H1 (cell line): ENCODE measurements at regions not wholly inside any gene's neighbourhood (a gene's known extent, or its start where the extent isn't known, plus 50 kb on each side); places are given as distances from the start of the nearest gene placed in this dataset.

ENCODE experiments used
- CTCF ChIA-PET: fragments of 300-600 bp; sonication (Branson Sonifier 250); formaldehyde crosslinking; loops from one replicate; lab custom pipeline; 2021; ENCODE audit not compliant: partially characterized antibody; lab: Charles Lee
- POLR2A ChIA-PET: fragments of 300-600 bp; sonication (Branson Sonifier 250); formaldehyde crosslinking; loops from one replicate; lab custom pipeline; 2021; ENCODE audit warnings: inconsistent platforms; ENCODE audit not compliant: partially characterized antibody; lab: Charles Lee
- DNase-seq, 2 experiments: peaks; one replicate each; pipeline versions ENCODE4 v3.0.0 to v3.0.0-alpha.2; 2010 to 2022; ENCODE audit warnings: low spot score in 2 of 2, low read depth in 1 of 2, mixed read lengths in 1 of 2
- FAIRE-seq: peaks from 2 replicates; lab custom pipeline; 2011; peaks lifted over from hg19 to GRCh38; lab: Jason Lieb, UNC
- H2AFZ ChIP-seq: 2 replicates; pipeline ENCODE4 v1.8.1; 2012; ENCODE audit warnings: low read length, inconsistent platforms
- H2AK5ac ChIP-seq: 2 replicates; pipeline ENCODE4 v1.6.1; 2013; ENCODE audit warnings: low read depth, low read length
- H2BK120ac ChIP-seq: replicated peaks from 2 replicates; pipeline ENCODE3; 2013; ENCODE audit warnings: low read depth, low read length, inconsistent platforms
- H2BK12ac ChIP-seq: 2 replicates; pipeline ENCODE4 v1.6.1; 2013; ENCODE audit warnings: low read depth, low read length
- H2BK15ac ChIP-seq: 2 replicates; pipeline ENCODE4 v1.6.1; 2013; ENCODE audit warnings: low read length
- H2BK20ac ChIP-seq: 2 replicates; pipeline ENCODE4 v1.6.1; 2013; ENCODE audit warnings: low read length
- H2BK5ac ChIP-seq: 2 replicates; pipeline ENCODE4 v1.6.1; 2013; ENCODE audit warnings: low read depth, low read length
- H3K14ac ChIP-seq: 2 replicates; pipeline ENCODE4 v1.6.1; 2013; ENCODE audit warnings: inconsistent platforms; ENCODE audit not compliant: insufficient read length
- H3K18ac ChIP-seq: 2 replicates; pipeline ENCODE4 v1.6.1; 2013; ENCODE audit warnings: low read length; ENCODE audit errors: extremely low read depth
- H3K23ac ChIP-seq: 2 replicates; pipeline ENCODE4 v1.6.1; 2013; ENCODE audit warnings: inconsistent platforms; ENCODE audit not compliant: insufficient read length
- H3K23me2 ChIP-seq: 2 replicates; pipeline ENCODE4 v1.6.1; 2013; ENCODE audit warnings: low read depth, low read length
- H3K27ac ChIP-seq: 2 replicates; pipeline ENCODE4 v1.6.1; 2011; ENCODE audit warnings: low read depth, low read length, inconsistent platforms
- H3K27me3 ChIP-seq, 4 experiments: replicated peaks in 1 of 4; 1 replicate in 1 of 4; 2 replicates in 3 of 4; pipeline versions ENCODE4 v1.6.1 to v1.8.1; 2011 to 2013; ENCODE audit warnings: low read length in 3 of 4, mild to moderate bottlenecking in 3 of 4, inconsistent platforms in 2 of 4, mixed read lengths in 2 of 4, moderate library complexity in 1 of 4; ENCODE audit not compliant: control insufficient read depth in 3 of 4, insufficient read depth in 3 of 4; ENCODE audit errors: extremely low read depth in 1 of 4
- H3K36me3 ChIP-seq, 4 experiments: 2 replicates each; pipeline versions ENCODE4 v1.6.1 to v1.8.1; 2011 to 2013; ENCODE audit warnings: mild to moderate bottlenecking in 4 of 4, low read length in 3 of 4, moderate library complexity in 2 of 4, control low read depth in 1 of 4, inconsistent platforms in 1 of 4; ENCODE audit not compliant: insufficient read depth in 4 of 4, control insufficient read depth in 2 of 4
- H3K4ac ChIP-seq: replicated peaks from 2 replicates; pipeline ENCODE3; 2013; ENCODE audit warnings: low read length, low read depth, mixed read lengths, inconsistent platforms; ENCODE audit not compliant: insufficient read length
- H3K4me1 ChIP-seq, 4 experiments: replicated peaks in 1 of 4; 1 replicate in 1 of 4; 2 replicates in 3 of 4; pipeline versions ENCODE4 v1.6.1 to v1.8.1; 2011 to 2013; ENCODE audit warnings: low read length in 3 of 4, inconsistent platforms in 2 of 4, mixed read lengths in 1 of 4; ENCODE audit not compliant: insufficient read depth in 4 of 4, control insufficient read depth in 3 of 4
- H3K4me2 ChIP-seq, 2 experiments: 2 replicates each; pipeline versions ENCODE4 v1.6.1 to v1.8.1; 2011 to 2013; ENCODE audit warnings: low read depth in 2 of 2, low read length in 2 of 2, control low read depth in 1 of 2, inconsistent platforms in 1 of 2, mild to moderate bottlenecking in 1 of 2; ENCODE audit not compliant: insufficient read depth in 1 of 2
- H3K4me3 ChIP-seq, 4 experiments: fragments of 200-600, 300-600 bp in 1 of 4; sonication (generic), shearing (Covaris generic), sonication (Bioruptor Twin) in 1 of 4; 2 replicates each; pipeline versions ENCODE4 v1.5.1 to v1.8.1; 2011 to 2016; ENCODE audit warnings: low read length in 4 of 4, low read depth in 3 of 4, control low read depth in 2 of 4, inconsistent platforms in 2 of 4, mild to moderate bottlenecking in 2 of 4, mixed read lengths in 1 of 4, moderate library complexity in 1 of 4; ENCODE audit not compliant: insufficient read depth in 2 of 4; ENCODE audit errors: extremely low read depth in 1 of 4
- H3K56ac ChIP-seq: replicated peaks from 2 replicates; pipeline ENCODE3; 2013; ENCODE audit warnings: low read depth, mild to moderate bottlenecking, mixed read lengths, low read length, inconsistent platforms; ENCODE audit not compliant: insufficient read length
- H3K79me1 ChIP-seq: 2 replicates; pipeline ENCODE4 v1.6.1; 2013; ENCODE audit warnings: low read depth, low read length, control low read depth
- H3K79me2 ChIP-seq, 2 experiments: 2 replicates each; pipeline versions ENCODE4 v1.6.1 to v1.8.1; 2012 to 2013; ENCODE audit warnings: low read length in 2 of 2, mild to moderate bottlenecking in 2 of 2, inconsistent platforms in 1 of 2; ENCODE audit not compliant: insufficient read depth in 2 of 2, control insufficient read depth in 1 of 2
- H3K9ac ChIP-seq, 4 experiments: replicated peaks in 1 of 4; 1 replicate in 1 of 4; 2 replicates in 3 of 4; pipeline versions ENCODE4 v1.6.1 to v1.8.1; 2011 to 2013; ENCODE audit warnings: low read depth in 3 of 4, low read length in 3 of 4, control low read depth in 2 of 4, mild to moderate bottlenecking in 2 of 4, moderate library complexity in 2 of 4, inconsistent platforms in 1 of 4; ENCODE audit errors: extremely low read depth in 1 of 4
- H3K9me3 ChIP-seq, 2 experiments: 2 replicates each; pipeline versions ENCODE4 v1.6.1 to v1.8.1; 2012 to 2013; ENCODE audit warnings: mild to moderate bottlenecking in 2 of 2, moderate library complexity in 2 of 2, control low read depth in 1 of 2, inconsistent platforms in 1 of 2, low read depth in 1 of 2, low read length in 1 of 2, mixed read lengths in 1 of 2; ENCODE audit not compliant: insufficient read depth in 2 of 2
- H4K20me1 ChIP-seq, 2 experiments: replicated peaks in 1 of 2; 2 replicates each; pipeline versions ENCODE3 to v1.8.1; 2011 to 2013; ENCODE audit warnings: inconsistent platforms in 2 of 2, low read length in 2 of 2, mild to moderate bottlenecking in 1 of 2; ENCODE audit not compliant: insufficient read depth in 2 of 2, control insufficient read depth in 1 of 2
- H4K5ac ChIP-seq: 2 replicates; pipeline ENCODE4 v1.6.1; 2013; ENCODE audit warnings: low read length, low read depth, mixed read lengths, inconsistent platforms; ENCODE audit not compliant: insufficient read length
- H4K8ac ChIP-seq: 2 replicates; pipeline ENCODE4 v1.8.0; 2013; ENCODE audit warnings: mild to moderate bottlenecking, moderate library complexity, low read length, inconsistent platforms; ENCODE audit not compliant: insufficient read depth; ENCODE audit errors: extremely low read depth
- H4K91ac ChIP-seq: replicated peaks from 2 replicates; pipeline ENCODE3; 2013; ENCODE audit warnings: low read length, mixed read lengths, inconsistent platforms; ENCODE audit not compliant: insufficient read length
- BACH1 ChIP-seq: IDR thresholded peaks from 2 replicates; pipeline ENCODE4 v1.6.1; 2012; ENCODE audit warnings: low read length, improper control_type of control experiment
- CEBPB ChIP-seq: IDR thresholded peaks from 2 replicates; pipeline ENCODE4 v1.6.1; 2012; ENCODE audit warnings: low read depth, low read length
- PHF8 ChIP-seq: fragments of 200-600 bp; sonication (generic); conservative IDR thresholded peaks from 2 replicates; pipeline ENCODE4 v1.7.1; 2012; ENCODE audit warnings: low read depth, mild to moderate bottlenecking, inconsistent platforms, low read length, moderate library complexity
- SAP30 ChIP-seq: fragments of 300-600 bp; sonication (generic); IDR thresholded peaks from 2 replicates; pipeline ENCODE4 v1.7.1; 2012; ENCODE audit warnings: low read length, moderate library complexity, mild to moderate bottlenecking, inconsistent platforms; ENCODE audit not compliant: insufficient read depth, insufficient replicate concordance
- SP1 ChIP-seq: IDR thresholded peaks from 2 replicates; pipeline ENCODE4 v1.6.1; 2011; ENCODE audit warnings: low read depth, low read length
- YY1 ChIP-seq: IDR thresholded peaks from 2 replicates; pipeline ENCODE4 v1.6.1; 2011; ENCODE audit warnings: low read depth, mild to moderate bottlenecking, low read length
- WGBS, 2 experiments: shearing (Covaris generic) in 1 of 2; methylation state at CpG; one replicate each; pipeline versions ENCODE4 v1.1.6 to v1.1.7; 2013 to 2015; ENCODE audit warnings: low lambda C conversion rate in 2 of 2, mixed read lengths in 2 of 2, inconsistent platforms in 1 of 2, low coverage in 1 of 2, missing lambda C conversion rate in 1 of 2; ENCODE audit not compliant: insufficient replicate concordance in 2 of 2, insufficient coverage in 1 of 2, insufficient read length in 1 of 2; ENCODE audit errors: extremely low coverage in 1 of 2, missing lambda C conversion rate in 1 of 2; 5-methylcytosine and 5-hydroxymethylcytosine counted together

GRCh38 chr10:85542936-85543730, 823.5 kb downstream of the GRID1 start:
- H4K5ac ChIP-seq = no peak overlapping the region
- H3K27ac ChIP-seq = no peak overlapping the region
- H2BK12ac ChIP-seq = no peak overlapping the region
- no peaks in the 10 kb centered on the region for H3K79me1 ChIP-seq
- no peak overlapping the region for H3K14ac ChIP-seq
- no peak for TF ChIP-seq SP1
- TF ChIP-seq CEBPB = no peak
- TF ChIP-seq YY1 = no peak
- no peak for TF ChIP-seq SAP30
- TF ChIP-seq PHF8 = no peak
- TF ChIP-seq BACH1 = no peak
- DNase-seq (no peak), FAIRE-seq (no peak)
- no peak overlapping the region for H4K8ac ChIP-seq
- H3K36me3 ChIP-seq = no peaks in the 10 kb centered on the region
- no peak overlapping the region for H3K4me3 ChIP-seq
- no peak overlapping the region; the same call in 1 of the 2 replicates for H2AFZ ChIP-seq
- no peaks in the 10 kb centered on the region for H3K79me2 ChIP-seq
- H2BK120ac ChIP-seq = no peak overlapping the region
- POLR2A ChIA-PET = no interaction called here
- CTCF ChIA-PET = interaction anchor here (0.5 to 3.0 kb wide), 4 partner anchors 30 to 635 kb away, joined by 3 to 8 read pairs (median 3); no protein-coding TSS in a partner anchor
- no peak overlapping the region for H3K18ac ChIP-seq
- H2AK5ac ChIP-seq = no peak overlapping the region
- WGBS, 2 experiments = 75% methylated on average over 6 of the region's 6 CpGs; no CpG with 5 or more reads in 1 of the 2 experiments
- no peak overlapping the region for H2BK20ac ChIP-seq
- H3K23me2 ChIP-seq = no peaks in the 10 kb centered on the region
- peaks cover 0 to 10% (median 2%) of the 10 kb centered on the region in 4 experiments; a peak in 2 of 7 replicates for H3K4me1 ChIP-seq
- H3K9ac ChIP-seq = no peak overlapping the region
- no peaks in the 10 kb centered on the region for H3K27me3 ChIP-seq
- H2BK5ac ChIP-seq = no peak overlapping the region
- H4K20me1 ChIP-seq = no peaks in the 10 kb centered on the region
- H3K9me3 ChIP-seq = no peaks in the 10 kb centered on the region
- no peak overlapping the region for H4K91ac ChIP-seq
- no peak overlapping the region for H3K23ac ChIP-seq
- no peak overlapping the region for H2BK15ac ChIP-seq
- no peak overlapping the region for H3K4me2 ChIP-seq
- H3K4ac ChIP-seq = no peak overlapping the region
- no peak overlapping the region for H3K56ac ChIP-seq
